Heart right ventricle (tissue), 16 donors: ENCODE measurements at regions not wholly inside any gene's neighbourhood (a gene's known extent, or its start where the extent isn't known, plus 50 kb on each side); places are given as distances from the start of the nearest gene placed in this dataset.

Source experiments
- ATAC-seq, 8 donors: fragments of 200-7000 bp; cut with Tn5 transposase; one replicate each; pipeline ENCODE4 v1.9.1; 2020; ENCODE audit warnings: mild to moderate bottlenecking in 8 of 8, moderate library complexity in 8 of 8, moderate number of reproducible peaks in 1 of 8
- DNase-seq, 2 donors: peaks; one replicate each; pipeline ENCODE4 v3.0.0-alpha.2; 2020
- H3K27ac ChIP-seq, 10 donors: fragments of 200-600 bp; sonication (generic) in 2 of 10; one replicate each; pipeline versions ENCODE4 v1.5.0 to v1.8.0; 2020 to 2022; ENCODE audit warnings: mild to moderate bottlenecking in 3 of 10
- H3K27me3 ChIP-seq, 7 donors: fragments of 200-600 bp; one replicate each; pipeline ENCODE4 v1.8.0; 2021 to 2022; ENCODE audit warnings: mild to moderate bottlenecking in 2 of 7
- H3K36me3 ChIP-seq, 9 donors: fragments of 200-600 bp; sonication (generic) in 1 of 9; one replicate each; pipeline versions ENCODE4 v1.5.0 to v1.8.0; 2020 to 2022; ENCODE audit warnings: mild to moderate bottlenecking in 2 of 9
- H3K4me1 ChIP-seq, 9 donors: fragments of 200-600 bp; sonication (generic) in 1 of 9; one replicate each; pipeline versions ENCODE4 v1.5.0 to v1.8.0; 2020 to 2022; ENCODE audit warnings: mild to moderate bottlenecking in 4 of 9
- H3K4me3 ChIP-seq, 10 donors: fragments of 200-600 bp; sonication (generic) in 2 of 10; one replicate each; pipeline versions ENCODE4 v1.5.0 to v1.8.0; 2020 to 2022; ENCODE audit warnings: mild to moderate bottlenecking in 7 of 10, moderate library complexity in 2 of 10
- H3K9me3 ChIP-seq, 11 donors: fragments of 200-600 bp in 10 of 11; sonication (generic) in 2 of 11; one replicate each; pipeline versions ENCODE4 v1.5.0 to v1.8.0; 2013 to 2022; ENCODE audit warnings: mild to moderate bottlenecking in 2 of 11, control low read depth in 1 of 11, moderate library complexity in 1 of 11
- CTCF ChIP-seq, 9 donors: fragments of 200-600 bp; sonication (generic) in 2 of 9; IDR thresholded peaks; one replicate each; pipeline versions ENCODE4 v1.5.0 to v1.8.0; 2021 to 2022; ENCODE audit warnings: antibody characterized with exemption in 9 of 9, mild to moderate bottlenecking in 5 of 9, moderate library complexity in 1 of 9
- WGBS, 2 donors: extraction: QIAGEN DNeasy Blood & Tissue Kit; methylation state at CpG; one replicate each; pipeline ENCODE4 v1.1.7; 2013; ENCODE audit warnings: inconsistent platforms in 1 of 2; 5-methylcytosine and 5-hydroxymethylcytosine counted together
- intact Hi-C, 10 donors: fragments of 100-400 bp; cut with DNase I; formaldehyde crosslinking; loops; one replicate each; pipeline versions ENCODE4 v1.11.1 to v1.14.2; 2022
- donor health status: Arrhythmogenic right ventricular cardiomyopathy.
- donor health status: ischemic (EF 13 %, LVEDD 7.1; RV severe dilation, severe dysfunction).
- donor health status: healthy with polysubstance abuse.
- donor health status: DM: no; HTN: yes; CAD: no.
- donor health status: DM: no; HTN: no; CAD: no.
- donor health status: ischemic (EF 25% LVEDD 6.9; RV normal size, moderate dysfunction).
- donor health status: ischemic (EF 25% LVEDD 5.7; RV mildly dilated, moderate dysfunction).
- donor health status: healthy.
- donor health status: DM: yes; HTN: yes; CAD: no.
- donor health status: Ischemic cardiomyopathy.
- donor health status: ischemic (EF 35%, LVEDD 5.7; RV mildly dilated, moderate dysfunction).
- donor health status: nonischemic (EF 11% LVEDD 7.7; RV severe dilation, severe dysfunction).
- donor health status: DM: yes; HTN: yes; CAD: no.
- donor health status: PGD.
- donor health status: ischemic (EF 29% LVEDD 5.4; RV normal size, mild dysfunction).
- donor health status: nonischemic (EF 23%, LVEDD 6.1; RV moderate dilation, normal function).

GRCh38 chr3:41088882-41089281 is 110.4 kb upstream of the CTNNB1 start:
- no peak for DNase-seq
- ATAC-seq: peak in 7 of 8 donors; percentile 46 to 84 (median 63)

GRCh38 chr3:41089566-41089965 is 109.7 kb upstream of the CTNNB1 start:
- Histone ChIP-seq H3K36me3 (no peaks in the 10 kb centered on the region), H3K4me1 (peaks cover 0 to 27% (median 15%) of the 10 kb centered on the region in 9 donors), H3K27me3 (no peaks in the 10 kb centered on the region), H3K9me3 (no peaks in the 10 kb centered on the region), H3K27ac (no peak overlapping the region), H3K4me3 (no peak overlapping the region)
- intact Hi-C loops: no loop called here
- no peak for DNase-seq
- TF ChIP-seq CTCF (IDR thresholded peaks at IDR 0.05): no peak
- ATAC-seq: no peak
- 88 to 90% methylated on average over 1 of the region's 1 CpG for WGBS, 2 donors

More at GRCh38 chr3:41088882-41089281, 110.4 kb upstream of the CTNNB1 start:
- WGBS, 2 donors: 4 to 12% methylated on average over 1 of the region's 1 CpG
- no peak overlapping the region for H3K27ac ChIP-seq
- no peak for TF ChIP-seq CTCF (IDR thresholded peaks at IDR 0.05)
- H3K4me1 ChIP-seq: peaks cover 0 to 27% (median 15%) of the 10 kb centered on the region in 9 donors
- no peaks in the 10 kb centered on the region for H3K27me3 ChIP-seq
- intact Hi-C loops: no loop called here
- no peaks in the 10 kb centered on the region for H3K9me3 ChIP-seq
- no peaks in the 10 kb centered on the region for H3K36me3 ChIP-seq
- H3K4me3 ChIP-seq: no peak overlapping the region

- WGBS, 2 donors: 42 to 54% methylated on average over 4 of the region's 4 CpGs
- Histone ChIP-seq H3K4me1 (peaks cover 0 to 24% (median 14%) of the 10 kb centered on the region in 9 donors), H3K27me3 (no peaks in the 10 kb centered on the region), H3K4me3 (no peak overlapping the region), H3K27ac (peak overlapping the region in 1 of 10 donors; percentile 13), H3K9me3 (no peaks in the 10 kb centered on the region), H3K36me3 (no peaks in the 10 kb centered on the region)
- ATAC-seq: peak in 6 of 8 donors; percentile 7 to 52 (median 36)
- TF ChIP-seq CTCF (IDR thresholded peaks at IDR 0.05): no peak
- intact Hi-C loops: loop anchor here in 1 of 10 donors (10.0 kb wide), 1 partner anchor 508 kb away; no protein-coding TSS in a partner anchor
- no peak for DNase-seq
Measured at GRCh38 chr3:41092844-41093243, 106.5 kb upstream of the CTNNB1 start.

DNA sequence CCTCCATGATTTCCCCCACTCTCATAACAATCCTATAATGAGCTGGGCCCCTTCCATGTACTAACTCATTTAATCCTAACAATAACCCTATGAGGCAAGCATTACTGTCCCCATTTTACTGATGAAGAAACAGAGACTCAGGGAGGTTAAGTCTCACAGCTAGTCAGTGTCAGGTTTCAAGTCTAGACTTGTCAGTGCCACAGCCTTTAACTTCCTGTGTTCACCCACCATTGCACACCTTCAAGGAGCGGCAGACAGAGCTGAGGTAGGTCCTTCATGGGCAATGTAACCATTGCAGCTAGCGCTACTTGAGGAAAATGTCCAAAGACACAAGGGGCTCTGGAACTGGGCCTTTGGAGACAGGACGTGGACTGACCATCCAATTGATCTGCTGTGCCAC is 105.8 kb upstream of the CTNNB1 start:
- ATAC-seq (no peak), DNase-seq (no peak)
- Histone ChIP-seq H3K4me3 (no peak overlapping the region), H3K27me3 (no peaks in the 10 kb centered on the region), H3K36me3 (no peaks in the 10 kb centered on the region), H3K9me3 (no peaks in the 10 kb centered on the region), H3K27ac (no peak overlapping the region), H3K4me1 (peaks cover 0 to 20% (median 8%) of the 10 kb centered on the region in 9 donors)
- no peak for TF ChIP-seq CTCF (IDR thresholded peaks at IDR 0.05)
- WGBS, 2 donors: 98 to 99% methylated on average over 3 of the region's 3 CpGs
- intact Hi-C loops: loop anchor here in 1 of 10 donors (10.0 kb wide), 1 partner anchor 509 kb away; no protein-coding TSS in a partner anchor
